ENCODE measurements at regions not wholly inside any gene's neighbourhood (a gene's known extent, or its start where the extent isn't known, plus 50 kb on each side); places are given as distances from the start of the nearest gene placed in this dataset.

DNA sequence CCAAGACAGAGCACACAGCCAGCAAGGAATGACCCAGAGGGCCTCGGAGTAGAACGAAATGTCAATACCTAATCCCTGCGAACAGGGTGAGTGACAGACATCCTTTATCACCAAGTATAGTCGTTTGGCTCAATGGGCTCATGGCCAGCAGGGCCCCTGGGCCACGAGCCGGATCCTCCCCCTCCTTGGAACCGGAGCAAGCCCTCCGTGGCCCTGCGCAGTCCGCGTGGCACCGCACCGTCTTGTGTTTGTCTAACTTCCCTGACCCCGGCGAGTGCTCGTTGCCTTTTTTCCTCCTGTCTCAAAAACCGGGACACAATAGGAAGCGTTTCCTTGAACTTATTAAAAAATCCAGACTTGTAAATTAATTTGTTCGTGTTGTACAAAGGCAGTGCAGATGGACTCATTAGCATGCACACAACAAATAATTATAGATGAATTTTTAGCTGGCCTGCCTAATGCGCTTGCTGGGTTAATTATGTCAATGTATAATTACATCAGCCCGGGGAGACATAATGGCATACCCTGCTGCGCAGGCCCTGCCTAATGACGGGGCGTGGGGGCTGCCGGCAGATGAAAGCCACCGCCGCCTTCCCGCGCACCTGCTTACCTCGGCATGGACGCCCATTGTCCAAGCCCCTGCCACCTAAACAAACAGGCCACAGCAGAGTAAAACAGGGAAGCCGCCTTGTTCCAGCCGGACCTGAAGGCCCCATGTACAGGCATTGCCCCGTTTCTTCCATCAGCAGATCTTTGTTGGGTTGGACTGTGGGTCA, 81.6 kb downstream of the PHETA1 start:
- TF ChIP-seq, protein P1, sequence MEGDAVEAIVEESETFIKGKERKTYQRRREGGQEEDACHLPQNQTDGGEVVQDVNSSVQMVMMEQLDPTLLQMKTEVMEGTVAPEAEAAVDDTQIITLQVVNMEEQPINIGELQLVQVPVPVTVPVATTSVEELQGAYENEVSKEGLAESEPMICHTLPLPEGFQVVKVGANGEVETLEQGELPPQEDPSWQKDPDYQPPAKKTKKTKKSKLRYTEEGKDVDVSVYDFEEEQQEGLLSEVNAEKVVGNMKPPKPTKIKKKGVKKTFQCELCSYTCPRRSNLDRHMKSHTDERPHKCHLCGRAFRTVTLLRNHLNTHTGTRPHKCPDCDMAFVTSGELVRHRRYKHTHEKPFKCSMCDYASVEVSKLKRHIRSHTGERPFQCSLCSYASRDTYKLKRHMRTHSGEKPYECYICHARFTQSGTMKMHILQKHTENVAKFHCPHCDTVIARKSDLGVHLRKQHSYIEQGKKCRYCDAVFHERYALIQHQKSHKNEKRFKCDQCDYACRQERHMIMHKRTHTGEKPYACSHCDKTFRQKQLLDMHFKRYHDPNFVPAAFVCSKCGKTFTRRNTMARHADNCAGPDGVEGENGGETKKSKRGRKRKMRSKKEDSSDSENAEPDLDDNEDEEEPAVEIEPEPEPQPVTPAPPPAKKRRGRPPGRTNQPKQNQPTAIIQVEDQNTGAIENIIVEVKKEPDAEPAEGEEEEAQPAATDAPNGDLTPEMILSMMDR (IDR thresholded peaks at IDR 0.05; ENCODE audit: low read length) = no peak
- no peak for TF ChIP-seq EZH2phosphoT487 (IDR thresholded peaks at IDR 0.05; ENCODE audit: low read length)

Data from MM.1S (cell line).